ENCODE measurements at regions not wholly inside any gene's neighbourhood (a gene's known extent, or its start where the extent isn't known, plus 50 kb on each side); places are given as distances from the start of the nearest gene placed in this dataset.

DNA sequence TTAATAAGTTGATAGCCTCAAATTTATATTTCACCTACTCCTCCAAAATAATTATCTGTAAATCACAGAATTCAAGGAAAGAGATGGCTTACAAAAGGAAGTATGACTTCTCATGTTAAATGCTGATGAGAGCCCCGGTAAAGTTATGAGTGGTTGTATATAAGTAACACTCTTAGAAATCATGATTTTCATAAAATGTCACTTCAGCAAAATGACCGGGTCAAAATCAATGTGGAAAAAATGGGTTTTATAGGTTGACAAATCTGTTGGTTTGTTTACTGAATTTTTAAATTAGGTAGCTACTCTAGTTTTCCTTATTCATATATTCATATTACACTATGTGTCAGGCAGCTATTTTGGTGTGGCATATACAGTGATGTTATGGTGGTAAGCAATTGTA lies 1131.0 kb downstream of the TAF11L14 start:
- TF ChIP-seq, protein P1, sequence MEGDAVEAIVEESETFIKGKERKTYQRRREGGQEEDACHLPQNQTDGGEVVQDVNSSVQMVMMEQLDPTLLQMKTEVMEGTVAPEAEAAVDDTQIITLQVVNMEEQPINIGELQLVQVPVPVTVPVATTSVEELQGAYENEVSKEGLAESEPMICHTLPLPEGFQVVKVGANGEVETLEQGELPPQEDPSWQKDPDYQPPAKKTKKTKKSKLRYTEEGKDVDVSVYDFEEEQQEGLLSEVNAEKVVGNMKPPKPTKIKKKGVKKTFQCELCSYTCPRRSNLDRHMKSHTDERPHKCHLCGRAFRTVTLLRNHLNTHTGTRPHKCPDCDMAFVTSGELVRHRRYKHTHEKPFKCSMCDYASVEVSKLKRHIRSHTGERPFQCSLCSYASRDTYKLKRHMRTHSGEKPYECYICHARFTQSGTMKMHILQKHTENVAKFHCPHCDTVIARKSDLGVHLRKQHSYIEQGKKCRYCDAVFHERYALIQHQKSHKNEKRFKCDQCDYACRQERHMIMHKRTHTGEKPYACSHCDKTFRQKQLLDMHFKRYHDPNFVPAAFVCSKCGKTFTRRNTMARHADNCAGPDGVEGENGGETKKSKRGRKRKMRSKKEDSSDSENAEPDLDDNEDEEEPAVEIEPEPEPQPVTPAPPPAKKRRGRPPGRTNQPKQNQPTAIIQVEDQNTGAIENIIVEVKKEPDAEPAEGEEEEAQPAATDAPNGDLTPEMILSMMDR (IDR thresholded peaks at IDR 0.05; ENCODE audit: unreplicated experiment): no peak
- peaks cover 14% of the 10 kb centered on the region for H3K4me1 Mint-ChIP-seq (ENCODE audit: low read depth, unreplicated experiment)
- intact Hi-C loops (cut with micrococcal nuclease; ENCODE audit: unreplicated experiment): no loop called here
- H3K36me3 Mint-ChIP-seq (ENCODE audit: insufficient read depth, unreplicated experiment): peaks cover 4% of the 10 kb centered on the region
- H3K4me3 Mint-ChIP-seq (ENCODE audit: low read depth, unreplicated experiment): no peak overlapping the region
- no peaks in the 10 kb centered on the region for H3K27me3 Mint-ChIP-seq (ENCODE audit: unreplicated experiment)
- CTCF ChIA-PET: no interaction called here
- peaks cover 5% of the 10 kb centered on the region for H3K9me3 Mint-ChIP-seq (ENCODE audit: low read depth, unreplicated experiment)
- H3K27ac Mint-ChIP-seq (ENCODE audit: unreplicated experiment): no peak overlapping the region
- BruUV-seq (replicated peaks): no TSS peak
- DNase-seq: no peak

DNA sequence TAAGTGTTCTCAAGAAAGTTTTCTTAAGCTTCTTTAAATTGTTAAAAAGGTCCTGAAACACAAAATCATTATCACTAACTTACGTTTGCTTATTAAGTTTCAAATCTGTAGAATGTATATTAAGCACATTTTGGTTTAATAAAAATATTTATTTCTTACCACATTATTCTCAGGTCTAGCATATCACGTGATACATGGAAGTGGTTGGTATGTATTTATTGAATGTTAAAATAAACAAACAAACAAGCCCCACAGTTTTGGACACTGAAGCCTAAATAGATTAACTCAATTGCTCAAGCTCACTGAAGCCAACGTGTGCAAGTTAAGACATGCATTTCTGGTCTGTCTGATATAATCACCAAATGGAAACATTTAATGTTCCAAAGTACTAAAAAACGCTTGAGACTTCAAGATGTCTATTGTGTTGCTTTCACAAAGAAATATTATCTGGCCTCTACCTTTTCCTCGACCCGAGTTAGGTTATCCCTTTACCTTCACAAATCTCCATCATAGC lies 1136.9 kb downstream of the TAF11L14 start:
- Mint-ChIP-seq H3K4me3 (ENCODE audit: low read depth, unreplicated experiment) (no peak overlapping the region), H3K9me3 (ENCODE audit: low read depth, unreplicated experiment) (peaks cover under 1% of the 10 kb centered on the region), H3K27me3 (ENCODE audit: unreplicated experiment) (no peaks in the 10 kb centered on the region), H3K4me1 (ENCODE audit: low read depth, unreplicated experiment) (no peaks in the 10 kb centered on the region), H3K27ac (ENCODE audit: unreplicated experiment) (no peak overlapping the region), H3K36me3 (ENCODE audit: insufficient read depth, unreplicated experiment) (no peaks in the 10 kb centered on the region)
- CTCF ChIA-PET: no interaction called here
- intact Hi-C loops (cut with micrococcal nuclease; ENCODE audit: unreplicated experiment): loop anchor here (5.0 kb wide), 1 partner anchor 266 kb away; no protein-coding TSS in a partner anchor
- no TSS peak for BruUV-seq (replicated peaks)
- TF ChIP-seq, protein P1 (IDR thresholded peaks at IDR 0.05; ENCODE audit: unreplicated experiment): no peak
- no peak for DNase-seq

DNA sequence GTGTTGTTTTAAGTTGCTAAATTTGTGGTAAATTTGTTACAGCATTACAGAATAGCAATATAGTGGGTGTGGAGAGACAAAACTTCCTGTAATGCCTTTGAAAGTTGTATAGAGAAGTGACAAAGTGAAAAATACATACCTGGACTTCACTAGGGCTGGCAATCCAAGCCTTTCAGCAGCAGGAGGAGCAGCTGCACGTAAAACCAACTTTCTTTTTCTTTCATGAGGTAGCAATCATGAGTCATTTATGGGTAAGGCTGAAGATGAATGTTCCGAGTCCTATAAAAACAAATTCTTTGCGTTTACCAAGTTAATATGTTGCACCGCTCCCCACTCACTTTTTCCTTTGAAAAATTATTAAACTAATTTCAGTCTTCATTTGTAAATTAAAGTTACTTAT lies 1138.2 kb downstream of the TAF11L14 start:
- no peaks in the 10 kb centered on the region for H3K4me1 Mint-ChIP-seq (ENCODE audit: low read depth, unreplicated experiment)
- TF ChIP-seq, protein P1 (IDR thresholded peaks at IDR 0.05; ENCODE audit: unreplicated experiment): no peak
- DNase-seq: peak; percentile 43
- no peaks in the 10 kb centered on the region for H3K9me3 Mint-ChIP-seq (ENCODE audit: low read depth, unreplicated experiment)
- H3K4me3 Mint-ChIP-seq (ENCODE audit: low read depth, unreplicated experiment): no peak overlapping the region
- BruUV-seq (replicated peaks): no TSS peak
- intact Hi-C loops (cut with micrococcal nuclease; ENCODE audit: unreplicated experiment): loop anchor here (1.0 to 5.0 kb wide), 2 partner anchors 265 to 836 kb away; no protein-coding TSS in a partner anchor
- H3K36me3 Mint-ChIP-seq (ENCODE audit: insufficient read depth, unreplicated experiment): no peaks in the 10 kb centered on the region
- peak overlapping the region; percentile 69 for H3K27ac Mint-ChIP-seq (ENCODE audit: unreplicated experiment)
- CTCF ChIA-PET: interaction anchor here (0.6 kb wide), 1 partner anchor 825 kb away, joined by 4 read pairs; no protein-coding TSS in a partner anchor
- no peaks in the 10 kb centered on the region for H3K27me3 Mint-ChIP-seq (ENCODE audit: unreplicated experiment)

DNA sequence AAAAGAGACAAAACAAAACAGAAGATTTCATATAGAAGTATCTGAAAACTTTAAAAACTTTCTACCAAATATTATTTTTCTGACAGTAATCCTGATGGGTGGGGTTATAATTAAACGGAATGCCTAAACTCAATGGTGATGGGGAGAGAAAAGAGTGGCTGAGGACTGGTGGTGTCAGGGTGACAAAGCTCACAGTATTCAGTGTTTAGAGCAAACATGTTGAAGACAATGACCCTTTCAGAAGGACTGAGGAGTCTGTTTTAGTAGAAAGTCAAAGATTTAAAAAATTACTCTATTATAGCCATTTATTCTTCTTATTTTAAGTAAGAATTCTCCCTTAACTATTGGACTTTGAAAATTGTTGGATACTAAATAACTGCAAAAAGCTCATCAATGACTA lies 1144.0 kb downstream of the TAF11L14 start:
- no TSS peak for BruUV-seq (replicated peaks)
- peaks cover 9% of the 10 kb centered on the region for H3K4me1 Mint-ChIP-seq (ENCODE audit: low read depth, unreplicated experiment)
- no peaks in the 10 kb centered on the region for H3K36me3 Mint-ChIP-seq (ENCODE audit: insufficient read depth, unreplicated experiment)
- H3K27ac Mint-ChIP-seq (ENCODE audit: unreplicated experiment): no peak overlapping the region
- intact Hi-C loops (cut with micrococcal nuclease; ENCODE audit: unreplicated experiment): no loop called here
- TF ChIP-seq, protein P1 (IDR thresholded peaks at IDR 0.05; ENCODE audit: unreplicated experiment): no peak
- H3K27me3 Mint-ChIP-seq (ENCODE audit: unreplicated experiment): no peaks in the 10 kb centered on the region
- DNase-seq: no peak
- CTCF ChIA-PET: no interaction called here
- no peaks in the 10 kb centered on the region for H3K9me3 Mint-ChIP-seq (ENCODE audit: low read depth, unreplicated experiment)
- no peak overlapping the region for H3K4me3 Mint-ChIP-seq (ENCODE audit: low read depth, unreplicated experiment)
